Neural cell (in vitro differentiated cells): ENCODE measurements at regions not wholly inside any gene's neighbourhood (a gene's known extent, or its start where the extent isn't known, plus 50 kb on each side); places are given as distances from the start of the nearest gene placed in this dataset.

ENCODE experiments used
- H2AFZ ChIP-seq: fragments of 200-600, 300-800 bp; sonication (generic), shearing (Covaris generic); 2 replicates; pipeline ENCODE4 v1.6.0; 2014; ENCODE audit warnings: low read depth, mild to moderate bottlenecking, antibody characterized with exemption, low read length, moderate library complexity
- H3F3A ChIP-seq: fragments of 200-600 bp; shearing (Covaris generic); 2 replicates; pipeline ENCODE4 v1.6.1; 2016; ENCODE audit warnings: mild to moderate bottlenecking, moderate library complexity, mixed read lengths, antibody characterized with exemption, low read length; ENCODE audit not compliant: insufficient read depth, poor library complexity, severe bottlenecking
- H3K27ac ChIP-seq: fragments of 200-600, 300-800 bp; sonication (generic), shearing (Covaris generic); 2 replicates; pipeline ENCODE4 v1.5.1; 2014; ENCODE audit warnings: mild to moderate bottlenecking, low read length, moderate library complexity
- H3K27me3 ChIP-seq: fragments of 300-800, 200-600 bp; sonication (generic), shearing (Covaris generic); 2 replicates; pipeline ENCODE4 v1.6.0; 2014; ENCODE audit warnings: mild to moderate bottlenecking, low read depth, low read length, moderate library complexity; ENCODE audit not compliant: insufficient read depth
- H3K36me3 ChIP-seq: fragments of 300-800, 200-600 bp; sonication (generic), shearing (Covaris generic); 2 replicates; pipeline ENCODE4 v1.5.1; 2014; ENCODE audit warnings: mild to moderate bottlenecking, antibody characterized with exemption, low read length, moderate library complexity; ENCODE audit not compliant: insufficient read depth
- H3K4me2 ChIP-seq: fragments of 300-800, 200-600 bp; sonication (generic), shearing (Covaris generic); 2 replicates; pipeline ENCODE4 v1.6.0; 2014; ENCODE audit warnings: mild to moderate bottlenecking, low read length
- H3K4me3 ChIP-seq: fragments of 300-800, 200-600 bp; sonication (generic), shearing (Covaris generic); 2 replicates; pipeline ENCODE4 v1.5.1; 2014; ENCODE audit warnings: mild to moderate bottlenecking, low read length, moderate library complexity
- H3K79me2 ChIP-seq: fragments of 200-600 bp; shearing (Covaris generic); replicated peaks from 2 replicates; pipeline ENCODE4 v1.6.0; 2014; ENCODE audit warnings: mild to moderate bottlenecking, low read length, moderate library complexity; ENCODE audit not compliant: insufficient read depth
- H3K9ac ChIP-seq: fragments of 300-800, 200-600 bp; sonication (generic), shearing (Covaris generic); 2 replicates; pipeline ENCODE4 v1.6.1; 2016; ENCODE audit warnings: mild to moderate bottlenecking, low read length, mixed read lengths
- H3K9me2 ChIP-seq: fragments of 200-600 bp; shearing (Covaris generic); 2 replicates; pipeline ENCODE4 v1.6.1; 2016; ENCODE audit warnings: mild to moderate bottlenecking, low read length, mixed read lengths; ENCODE audit not compliant: insufficient read depth
- H3K9me3 ChIP-seq: fragments of 200-600, 300-800 bp; sonication (generic), shearing (Covaris generic); 2 replicates; pipeline ENCODE4 v1.6.1; 2016; ENCODE audit warnings: mild to moderate bottlenecking, mixed run types, low read length, moderate library complexity, mixed read lengths
- H4K20me1 ChIP-seq: fragments of 200-600 bp; shearing (Covaris generic); 2 replicates; pipeline ENCODE4 v1.6.1; 2016; ENCODE audit warnings: mild to moderate bottlenecking, mixed run types; ENCODE audit not compliant: insufficient read depth
- EP300 ChIP-seq: fragments of 450-650 bp; conservative IDR thresholded peaks from 2 replicates; pipeline ENCODE4 v1.6.1; 2014; ENCODE audit warnings: antibody characterized with exemption, mild to moderate bottlenecking, moderate library complexity; ENCODE audit not compliant: poor library complexity, severe bottlenecking
- EZH2 ChIP-seq: fragments of 200-600, 300-800 bp; shearing (Covaris generic), sonication (generic); IDR thresholded peaks from 2 replicates; pipeline ENCODE4 v1.6.1; 2014; ENCODE audit warnings: antibody characterized with exemption, low read length, borderline replicate concordance, mild to moderate bottlenecking; ENCODE audit not compliant: insufficient read depth, poor library complexity, severe bottlenecking
- MXI1 ChIP-seq: fragments of 450-650 bp; conservative IDR thresholded peaks from 2 replicates; pipeline ENCODE4 v1.6.1; 2014; ENCODE audit warnings: antibody characterized with exemption, mild to moderate bottlenecking; ENCODE audit not compliant: poor library complexity, severe bottlenecking
- POLR2AphosphoS5 ChIP-seq: IDR thresholded peaks from 2 replicates; pipeline ENCODE4 v1.6.1; 2012
- RAD21 ChIP-seq: fragments of 450-650 bp; conservative IDR thresholded peaks from 2 replicates; pipeline ENCODE4 v1.6.1; 2014; ENCODE audit warnings: antibody characterized with exemption, mild to moderate bottlenecking, moderate library complexity
- SMC3 ChIP-seq: fragments of 450-650 bp; conservative IDR thresholded peaks from 2 replicates; pipeline ENCODE4 v1.6.1; 2014; ENCODE audit warnings: antibody characterized with exemption, mild to moderate bottlenecking, moderate library complexity; ENCODE audit not compliant: poor library complexity
- TAF1 ChIP-seq: IDR thresholded peaks from 2 replicates; pipeline ENCODE4 v1.6.1; 2012; ENCODE audit warnings: low read depth
- TF ChIP-seq, protein P1 (sequence below): fragments of 450-650 bp; IDR thresholded peaks from 2 replicates; pipeline ENCODE4 v1.5.1; 2014; ENCODE audit warnings: antibody characterized with exemption, mild to moderate bottlenecking, moderate library complexity; ENCODE audit not compliant: poor library complexity, severe bottlenecking
- TF ChIP-seq, protein P2 (sequence below): IDR thresholded peaks from 2 replicates; pipeline ENCODE4 v1.6.1; 2012; ENCODE audit warnings: borderline replicate concordance

DNA sequence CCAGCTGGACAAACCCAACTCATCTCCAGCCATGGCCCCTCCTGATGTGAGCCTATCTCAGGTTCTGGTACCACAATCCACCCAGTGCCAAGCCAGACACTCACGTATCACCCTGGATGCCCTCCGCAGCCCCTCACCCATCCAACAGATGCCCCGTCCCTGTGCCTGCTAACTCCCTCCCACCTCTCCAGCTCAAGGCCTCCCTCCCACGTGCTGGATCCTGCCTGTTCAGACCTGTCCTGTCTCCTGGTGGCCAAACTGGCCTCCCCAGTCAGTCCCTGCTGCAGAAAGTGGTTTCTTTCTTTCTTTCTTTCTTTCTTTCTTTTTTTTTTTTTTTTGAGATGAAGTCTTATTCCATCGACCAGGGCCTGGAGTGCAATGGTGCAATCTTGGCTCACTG is 86.2 kb downstream of the RRM2 start:
- no peaks in the 10 kb centered on the region for H3K36me3 ChIP-seq
- H3K9me3 ChIP-seq: no peaks in the 10 kb centered on the region
- H3K4me2 ChIP-seq: no peak overlapping the region
- H2AFZ ChIP-seq: no peak overlapping the region
- no peaks in the 10 kb centered on the region for H3K27me3 ChIP-seq
- no peaks in the 10 kb centered on the region for H3K9me2 ChIP-seq
- H3K27ac ChIP-seq: peak overlapping the region; percentile 68
- TF ChIP-seq, protein P1, sequence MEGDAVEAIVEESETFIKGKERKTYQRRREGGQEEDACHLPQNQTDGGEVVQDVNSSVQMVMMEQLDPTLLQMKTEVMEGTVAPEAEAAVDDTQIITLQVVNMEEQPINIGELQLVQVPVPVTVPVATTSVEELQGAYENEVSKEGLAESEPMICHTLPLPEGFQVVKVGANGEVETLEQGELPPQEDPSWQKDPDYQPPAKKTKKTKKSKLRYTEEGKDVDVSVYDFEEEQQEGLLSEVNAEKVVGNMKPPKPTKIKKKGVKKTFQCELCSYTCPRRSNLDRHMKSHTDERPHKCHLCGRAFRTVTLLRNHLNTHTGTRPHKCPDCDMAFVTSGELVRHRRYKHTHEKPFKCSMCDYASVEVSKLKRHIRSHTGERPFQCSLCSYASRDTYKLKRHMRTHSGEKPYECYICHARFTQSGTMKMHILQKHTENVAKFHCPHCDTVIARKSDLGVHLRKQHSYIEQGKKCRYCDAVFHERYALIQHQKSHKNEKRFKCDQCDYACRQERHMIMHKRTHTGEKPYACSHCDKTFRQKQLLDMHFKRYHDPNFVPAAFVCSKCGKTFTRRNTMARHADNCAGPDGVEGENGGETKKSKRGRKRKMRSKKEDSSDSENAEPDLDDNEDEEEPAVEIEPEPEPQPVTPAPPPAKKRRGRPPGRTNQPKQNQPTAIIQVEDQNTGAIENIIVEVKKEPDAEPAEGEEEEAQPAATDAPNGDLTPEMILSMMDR: no peak
- TF ChIP-seq POLR2AphosphoS5 (no peak), TAF1 (no peak), SMC3 (no peak), RAD21 (no peak), EZH2 (no peak), EP300 (no peak), MXI1 (no peak)
- TF ChIP-seq, protein P2, sequence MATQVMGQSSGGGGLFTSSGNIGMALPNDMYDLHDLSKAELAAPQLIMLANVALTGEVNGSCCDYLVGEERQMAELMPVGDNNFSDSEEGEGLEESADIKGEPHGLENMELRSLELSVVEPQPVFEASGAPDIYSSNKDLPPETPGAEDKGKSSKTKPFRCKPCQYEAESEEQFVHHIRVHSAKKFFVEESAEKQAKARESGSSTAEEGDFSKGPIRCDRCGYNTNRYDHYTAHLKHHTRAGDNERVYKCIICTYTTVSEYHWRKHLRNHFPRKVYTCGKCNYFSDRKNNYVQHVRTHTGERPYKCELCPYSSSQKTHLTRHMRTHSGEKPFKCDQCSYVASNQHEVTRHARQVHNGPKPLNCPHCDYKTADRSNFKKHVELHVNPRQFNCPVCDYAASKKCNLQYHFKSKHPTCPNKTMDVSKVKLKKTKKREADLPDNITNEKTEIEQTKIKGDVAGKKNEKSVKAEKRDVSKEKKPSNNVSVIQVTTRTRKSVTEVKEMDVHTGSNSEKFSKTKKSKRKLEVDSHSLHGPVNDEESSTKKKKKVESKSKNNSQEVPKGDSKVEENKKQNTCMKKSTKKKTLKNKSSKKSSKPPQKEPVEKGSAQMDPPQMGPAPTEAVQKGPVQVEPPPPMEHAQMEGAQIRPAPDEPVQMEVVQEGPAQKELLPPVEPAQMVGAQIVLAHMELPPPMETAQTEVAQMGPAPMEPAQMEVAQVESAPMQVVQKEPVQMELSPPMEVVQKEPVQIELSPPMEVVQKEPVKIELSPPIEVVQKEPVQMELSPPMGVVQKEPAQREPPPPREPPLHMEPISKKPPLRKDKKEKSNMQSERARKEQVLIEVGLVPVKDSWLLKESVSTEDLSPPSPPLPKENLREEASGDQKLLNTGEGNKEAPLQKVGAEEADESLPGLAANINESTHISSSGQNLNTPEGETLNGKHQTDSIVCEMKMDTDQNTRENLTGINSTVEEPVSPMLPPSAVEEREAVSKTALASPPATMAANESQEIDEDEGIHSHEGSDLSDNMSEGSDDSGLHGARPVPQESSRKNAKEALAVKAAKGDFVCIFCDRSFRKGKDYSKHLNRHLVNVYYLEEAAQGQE: no peak
- H4K20me1 ChIP-seq: no peaks in the 10 kb centered on the region
- H3K9ac ChIP-seq: peak overlapping the region; percentile 24
- H3F3A ChIP-seq: no peaks in the 10 kb centered on the region
- no peaks in the 10 kb centered on the region for H3K79me2 ChIP-seq
- peak overlapping the region; percentile 36 for H3K4me3 ChIP-seq

DNA sequence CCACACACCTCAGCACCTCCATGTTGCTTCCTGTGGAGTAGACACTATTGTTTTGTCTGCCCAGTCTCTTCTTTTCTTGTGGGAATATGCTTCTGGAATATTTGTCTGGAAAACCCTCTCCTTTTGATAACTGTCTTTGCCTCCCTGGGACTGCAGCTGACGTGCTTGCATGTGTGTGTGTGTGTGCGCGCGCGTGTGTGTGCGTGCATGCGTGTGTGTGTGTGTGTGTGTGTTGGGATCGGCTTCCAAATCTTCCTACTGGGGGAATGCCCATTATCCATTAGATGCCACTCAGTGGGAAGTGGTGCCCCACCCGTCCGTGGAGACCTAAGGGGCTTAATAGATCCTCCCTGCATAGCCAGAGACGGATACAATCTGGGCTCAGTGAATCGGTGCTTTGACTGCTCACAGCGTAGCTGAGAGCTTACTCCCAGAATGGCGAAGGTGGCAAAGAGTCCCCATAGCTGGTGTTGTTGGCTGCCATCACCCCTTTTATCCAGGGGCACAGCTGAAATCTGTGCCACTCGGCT is 86.9 kb downstream of the RRM2 start:
- no peaks in the 10 kb centered on the region for H3K79me2 ChIP-seq
- TF ChIP-seq EZH2 (no peak), TAF1 (no peak), POLR2AphosphoS5 (no peak), MXI1 (no peak), EP300 (no peak), RAD21 (no peak), SMC3 (no peak)
- TF ChIP-seq, protein P2: no peak
- TF ChIP-seq, protein P1: no peak
- no peaks in the 10 kb centered on the region for H4K20me1 ChIP-seq
- H3K4me2 ChIP-seq: no peak overlapping the region
- H3K4me3 ChIP-seq: no peak overlapping the region
- H3K9me2 ChIP-seq: no peaks in the 10 kb centered on the region
- H3K27ac ChIP-seq: peak overlapping the region; percentile 68
- no peaks in the 10 kb centered on the region for H3K36me3 ChIP-seq
- no peak overlapping the region for H2AFZ ChIP-seq
- no peaks in the 10 kb centered on the region for H3K9me3 ChIP-seq
- no peaks in the 10 kb centered on the region for H3K27me3 ChIP-seq
- H3F3A ChIP-seq: no peaks in the 10 kb centered on the region
- H3K9ac ChIP-seq: no peak overlapping the region
